ENCODE measurements at regions not wholly inside any gene's neighbourhood (a gene's known extent, or its start where the extent isn't known, plus 50 kb on each side); places are given as distances from the start of the nearest gene placed in this dataset.

DNA sequence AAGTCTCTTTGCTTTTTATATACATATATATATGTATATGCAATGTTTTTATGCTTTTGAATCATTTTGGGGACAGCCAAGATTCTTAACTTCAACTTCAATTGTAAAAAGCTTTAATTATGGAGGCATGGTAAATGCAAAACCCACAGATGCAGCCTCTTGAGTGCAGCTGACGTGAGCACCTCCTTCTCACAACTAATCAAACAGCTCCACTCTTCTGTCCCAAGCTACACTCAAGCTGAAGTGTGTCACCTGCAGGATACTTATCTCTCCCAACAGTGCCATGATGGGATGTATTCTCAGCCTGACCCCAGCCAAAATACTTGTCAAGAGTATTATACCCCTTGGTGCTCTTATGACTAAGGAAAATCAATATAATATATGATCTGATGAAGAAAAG is 60.7 kb upstream of the BLTP1 start:
- DNase-seq (ENCODE audit: low read depth in 1 of 2, low spot score in 2 of 2) (no peak), FAIRE-seq (no peak)
- Histone ChIP-seq H2BK12ac (ENCODE audit: low read depth, low read length) (no peak overlapping the region), H3K9ac (replicated peaks in 1 of 4; ENCODE audit: extremely low read depth in 1 of 4, low read depth in 3 of 4, low read length in 3 of 4) (no peak overlapping the region), H2BK120ac (replicated peaks; ENCODE audit: low read depth, low read length) (no peak overlapping the region), H3K4me1 (replicated peaks in 1 of 4; ENCODE audit: control insufficient read depth in 3 of 4, insufficient read depth in 4 of 4, low read length in 3 of 4) (no peaks in the 10 kb centered on the region), H3K18ac (ENCODE audit: extremely low read depth, low read length) (no peak overlapping the region), H3K79me2 (ENCODE audit: control insufficient read depth in 1 of 2, insufficient read depth in 2 of 2, low read length in 2 of 2) (no peaks in the 10 kb centered on the region), H3K9me3 (ENCODE audit: insufficient read depth in 2 of 2, low read depth in 1 of 2, low read length in 1 of 2) (no peaks in the 10 kb centered on the region), H3K4me2 (ENCODE audit: insufficient read depth in 1 of 2, low read depth in 2 of 2, low read length in 2 of 2) (no peak overlapping the region), H2AK5ac (ENCODE audit: low read depth, low read length) (no peak overlapping the region), H3K4me3 (ENCODE audit: extremely low read depth in 1 of 4, insufficient read depth in 2 of 4, low read depth in 3 of 4, low read length in 4 of 4) (no peak overlapping the region), H3K14ac (ENCODE audit: insufficient read length) (no peak overlapping the region), H3K4ac (replicated peaks; ENCODE audit: insufficient read length, low read depth, low read length) (no peak overlapping the region), H3K79me1 (ENCODE audit: low read depth, low read length) (no peaks in the 10 kb centered on the region), H2BK5ac (ENCODE audit: low read depth, low read length) (no peak overlapping the region), H3K23ac (ENCODE audit: insufficient read length) (no peak overlapping the region), H3K56ac (replicated peaks; ENCODE audit: insufficient read length, low read depth, low read length) (no peak overlapping the region), H4K91ac (replicated peaks; ENCODE audit: insufficient read length, low read length) (no peak overlapping the region), H4K5ac (ENCODE audit: insufficient read length, low read depth, low read length) (no peak overlapping the region), H4K8ac (ENCODE audit: extremely low read depth, insufficient read depth, low read length) (no peak overlapping the region), H2BK15ac (ENCODE audit: low read length) (no peak overlapping the region), H3K36me3 (ENCODE audit: control insufficient read depth in 2 of 4, insufficient read depth in 4 of 4, low read length in 3 of 4) (no peaks in the 10 kb centered on the region), H3K27ac (ENCODE audit: low read depth, low read length) (no peak overlapping the region), H2AFZ (ENCODE audit: low read length) (no peak overlapping the region), H3K27me3 (replicated peaks in 1 of 4; ENCODE audit: control insufficient read depth in 3 of 4, extremely low read depth in 1 of 4, insufficient read depth in 3 of 4, low read length in 3 of 4) (no peaks in the 10 kb centered on the region), H4K20me1 (replicated peaks in 1 of 2; ENCODE audit: control insufficient read depth in 1 of 2, insufficient read depth in 2 of 2, low read length in 2 of 2) (no peaks in the 10 kb centered on the region), H3K23me2 (ENCODE audit: low read depth, low read length) (no peaks in the 10 kb centered on the region), H2BK20ac (ENCODE audit: low read length) (no peak overlapping the region)
- WGBS, 2 experiments (ENCODE audit: extremely low coverage in 1 of 2, insufficient coverage in 1 of 2, insufficient read length in 1 of 2, insufficient replicate concordance in 2 of 2, low coverage in 1 of 2, low lambda C conversion rate in 2 of 2, missing lambda C conversion rate in 1 of 2): 87% methylated on average over 1 of the region's 1 CpG; no CpG with 5 or more reads in 1 of the 2 experiments
- TF ChIP-seq SIN3A (conservative IDR thresholded peaks at IDR 0.05 in 1 of 2, IDR thresholded peaks at IDR 0.05 in 1 of 2; ENCODE audit: low read depth in 1 of 2, low read length in 2 of 2) (no peak), JUN (IDR thresholded peaks at IDR 0.05; ENCODE audit: low read depth, low read length) (no peak), CHD1 (IDR thresholded peaks at IDR 0.05; ENCODE audit: low read depth, low read length) (no peak), TBP (IDR thresholded peaks at IDR 0.05; ENCODE audit: low read depth, low read length) (no peak), CBX8 (IDR thresholded peaks at IDR 0.05; ENCODE audit: borderline replicate concordance, low read depth, low read length) (no peak), EGR1 (IDR thresholded peaks at IDR 0.05; ENCODE audit: borderline replicate concordance, low read depth, low read length) (no peak), GTF2F1 (IDR thresholded peaks at IDR 0.05; ENCODE audit: borderline replicate concordance, low read depth, low read length) (no peak), NANOG (IDR thresholded peaks at IDR 0.05; ENCODE audit: insufficient read depth, low read depth, low read length, poor library complexity, severe bottlenecking) (no peak), SP2 (IDR thresholded peaks at IDR 0.05; ENCODE audit: low read length) (no peak), RXRA (IDR thresholded peaks at IDR 0.05; ENCODE audit: insufficient read depth, low read depth, low read length) (no peak), PHF8 (conservative IDR thresholded peaks at IDR 0.05; ENCODE audit: low read depth, low read length) (no peak), ASH2L (IDR thresholded peaks at IDR 0.05; ENCODE audit: low read length) (no peak)
- TF ChIP-seq, protein P1, sequence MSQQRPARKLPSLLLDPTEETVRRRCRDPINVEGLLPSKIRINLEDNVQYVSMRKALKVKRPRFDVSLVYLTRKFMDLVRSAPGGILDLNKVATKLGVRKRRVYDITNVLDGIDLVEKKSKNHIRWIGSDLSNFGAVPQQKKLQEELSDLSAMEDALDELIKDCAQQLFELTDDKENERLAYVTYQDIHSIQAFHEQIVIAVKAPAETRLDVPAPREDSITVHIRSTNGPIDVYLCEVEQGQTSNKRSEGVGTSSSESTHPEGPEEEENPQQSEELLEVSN (IDR thresholded peaks at IDR 0.05): no peak
- ChIA-PET CTCF (ENCODE audit: partially characterized antibody) (interaction anchor here (1.0 kb wide), 2 partner anchors 8 to 10 kb away, joined by 3 to 4 read pairs; no protein-coding TSS in a partner anchor), POLR2A (ENCODE audit: partially characterized antibody) (no interaction called here)

Measured in H1 (cell line).